ENCODE measurements at regions not wholly inside any gene's neighbourhood (a gene's known extent, or its start where the extent isn't known, plus 50 kb on each side); places are given as distances from the start of the nearest gene placed in this dataset.

DNA sequence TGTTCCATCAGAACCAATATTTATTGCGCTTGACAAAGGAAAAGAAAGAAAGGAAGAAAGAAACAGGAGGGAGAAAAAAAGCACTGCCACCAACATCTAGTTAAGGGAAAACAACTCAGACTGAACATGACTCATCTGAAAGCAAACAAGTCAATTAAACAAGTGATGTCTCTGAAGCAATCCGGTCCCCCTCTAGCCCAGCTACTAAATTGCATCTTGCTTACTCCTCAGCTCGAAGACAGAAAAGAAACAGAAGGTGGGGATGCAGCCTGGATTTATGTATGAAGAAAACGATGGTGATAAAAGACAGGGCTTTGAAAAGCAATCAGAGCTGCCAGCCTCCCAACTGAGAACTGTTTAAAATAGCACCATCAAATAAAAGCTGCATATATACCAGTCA, 188.2 kb downstream of the OMA1 start:
- TF ChIP-seq SUZ12 (IDR thresholded peaks at IDR 0.05; ENCODE audit: unreplicated experiment) (no peak), HDAC6 (IDR thresholded peaks at IDR 0.05; ENCODE audit: unreplicated experiment) (no peak), SUPT20H (IDR thresholded peaks at IDR 0.05; ENCODE audit: borderline replicate concordance, control insufficient read depth, low read depth, low read length) (no peak), TCF12 (IDR thresholded peaks at IDR 0.05; ENCODE audit: low read depth, low read length) (no peak), NR2F1 (conservative IDR thresholded peaks at IDR 0.05) (no peak), SP1 (IDR thresholded peaks at IDR 0.05; ENCODE audit: low read depth, low read length) (no peak), ZBED1 (IDR thresholded peaks at IDR 0.05; ENCODE audit: borderline replicate concordance) (no peak), TCF3 (IDR thresholded peaks at IDR 0.05; ENCODE audit: borderline replicate concordance, insufficient read depth, low read depth, low read length) (no peak), TCF7 (IDR thresholded peaks at IDR 0.05; ENCODE audit: borderline replicate concordance) (no peak), EP300 (IDR thresholded peaks at IDR 0.05; ENCODE audit: borderline replicate concordance in 1 of 2, control insufficient read depth in 1 of 2, low read depth in 2 of 2, low read length in 2 of 2) (no peak), ATF7 (IDR thresholded peaks at IDR 0.05; ENCODE audit: low read depth) (no peak), BHLHE40 (IDR thresholded peaks at IDR 0.05; ENCODE audit: borderline replicate concordance in 1 of 2, low read depth in 2 of 2, low read length in 1 of 2) (no peak), RB1 (IDR thresholded peaks at IDR 0.05; ENCODE audit: borderline replicate concordance) (no peak), MYB (IDR thresholded peaks at IDR 0.05; ENCODE audit: borderline replicate concordance, low read depth, low read length) (no peak), JUNB (IDR thresholded peaks at IDR 0.05) (no peak)
- TF ChIP-seq, protein P1, sequence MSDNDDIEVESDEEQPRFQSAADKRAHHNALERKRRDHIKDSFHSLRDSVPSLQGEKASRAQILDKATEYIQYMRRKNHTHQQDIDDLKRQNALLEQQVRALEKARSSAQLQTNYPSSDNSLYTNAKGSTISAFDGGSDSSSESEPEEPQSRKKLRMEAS (IDR thresholded peaks at IDR 0.05; ENCODE audit: low read depth, low read length): no peak
- TF ChIP-seq, protein P2, sequence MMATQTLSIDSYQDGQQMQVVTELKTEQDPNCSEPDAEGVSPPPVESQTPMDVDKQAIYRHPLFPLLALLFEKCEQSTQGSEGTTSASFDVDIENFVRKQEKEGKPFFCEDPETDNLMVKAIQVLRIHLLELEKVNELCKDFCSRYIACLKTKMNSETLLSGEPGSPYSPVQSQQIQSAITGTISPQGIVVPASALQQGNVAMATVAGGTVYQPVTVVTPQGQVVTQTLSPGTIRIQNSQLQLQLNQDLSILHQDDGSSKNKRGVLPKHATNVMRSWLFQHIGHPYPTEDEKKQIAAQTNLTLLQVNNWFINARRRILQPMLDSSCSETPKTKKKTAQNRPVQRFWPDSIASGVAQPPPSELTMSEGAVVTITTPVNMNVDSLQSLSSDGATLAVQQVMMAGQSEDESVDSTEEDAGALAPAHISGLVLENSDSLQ (IDR thresholded peaks at IDR 0.05): no peak
- RAD21 ChIA-PET (ENCODE audit: unreplicated experiment): no interaction called here
- Histone ChIP-seq H3K27me3 (replicated peaks in 1 of 2; ENCODE audit: control insufficient read depth in 2 of 2, insufficient read depth in 2 of 2, low read length in 1 of 2) (no peaks in the 10 kb centered on the region; a peak in 1 of 4 replicates), H3K9me3 (replicated peaks; ENCODE audit: control insufficient read depth, insufficient read depth, low read length) (no peaks in the 10 kb centered on the region), H3K4me1 (ENCODE audit: control insufficient read depth, insufficient read depth, low read length) (no peaks in the 10 kb centered on the region), H3K4me2 (ENCODE audit: control insufficient read depth, insufficient read depth) (no peak overlapping the region), H3K27ac (ENCODE audit: control insufficient read depth, insufficient read depth) (no peak overlapping the region), H2AFZ (ENCODE audit: control insufficient read depth, low read depth, low read length) (no peak overlapping the region), H3K4me3 (no peak overlapping the region), H4K20me1 (ENCODE audit: control insufficient read depth, insufficient read depth) (no peaks in the 10 kb centered on the region), H3K36me3 (ENCODE audit: control insufficient read depth in 2 of 2, insufficient read depth in 2 of 2, low read length in 1 of 2) (no peaks in the 10 kb centered on the region), H3K9ac (ENCODE audit: control insufficient read depth, insufficient read depth, low read length) (no peak overlapping the region), H3K79me2 (ENCODE audit: control insufficient read depth, insufficient read depth, low read length) (no peaks in the 10 kb centered on the region)
- SMC1A ChIA-PET (ENCODE audit: uncharacterized antibody, unreplicated experiment): no interaction called here
- FAIRE-seq (no peak), ATAC-seq (no peak), DNase-seq (ENCODE audit: low read depth, low spot score) (no peak)
- intact Hi-C loops (cut with micrococcal nuclease; ENCODE audit: unreplicated experiment): no loop called here
- POLR2A ChIA-PET: no interaction called here
- no TSS peak for BruUV-seq (replicated peaks)
- in situ Hi-C loops (cut with MboI): no loop called here
- 16% methylated on average over 4 of the region's 4 CpGs for WGBS (ENCODE audit: insufficient coverage, insufficient replicate concordance, low lambda C conversion rate, missing lambda C conversion rate)
- CTCF ChIA-PET: interaction anchor here (2.1 kb wide), 1 partner anchor 16 kb away, joined by 5 read pairs; no protein-coding TSS in a partner anchor

All from GM12878 (cell line).